IMR-90 (cell line): ENCODE measurements at regions not wholly inside any gene's neighbourhood (a gene's known extent, or its start where the extent isn't known, plus 50 kb on each side); places are given as distances from the start of the nearest gene placed in this dataset.

Experiments used
- BHLHE40 ChIP-seq: fragments of 150-350 bp; IDR thresholded peaks from 2 replicates; pipeline ENCODE4 v1.6.1; 2016; ENCODE audit warnings: mild to moderate bottlenecking, low read depth, low read length
- CEBPB ChIP-seq: IDR thresholded peaks from 2 replicates; pipeline ENCODE4 v1.6.1; 2012; ENCODE audit warnings: low read depth, low read length, improper control_type of control experiment
- CHD1 ChIP-seq: IDR thresholded peaks from 2 replicates; pipeline ENCODE4 v1.6.1; 2012; ENCODE audit warnings: low read depth, low read length, improper control_type of control experiment
- CTCF ChIP-seq: conservative IDR thresholded peaks from 2 replicates; pipeline ENCODE4 v1.5.1; 2012; ENCODE audit warnings: mild to moderate bottlenecking, low read depth, low read length, improper control_type of control experiment
- MAFK ChIP-seq: IDR thresholded peaks from 2 replicates; pipeline ENCODE4 v1.6.1; 2012; ENCODE audit warnings: low read depth, low read length, improper control_type of control experiment
- MAZ ChIP-seq: IDR thresholded peaks from 2 replicates; pipeline ENCODE4 v1.6.1; 2012; ENCODE audit warnings: low read depth, mild to moderate bottlenecking, low read length, improper control_type of control experiment, moderate library complexity, borderline replicate concordance
- MXI1 ChIP-seq: IDR thresholded peaks from 2 replicates; pipeline ENCODE4 v1.6.1; 2012; ENCODE audit warnings: low read depth, mild to moderate bottlenecking, low read length, moderate library complexity, borderline replicate concordance
- POLR2A ChIP-seq: IDR thresholded peaks from 2 replicates; pipeline ENCODE4 v1.6.1; 2012; ENCODE audit warnings: mild to moderate bottlenecking, low read depth, low read length
- RAD21 ChIP-seq: IDR thresholded peaks from 2 replicates; pipeline ENCODE4 v1.6.1; 2012; ENCODE audit warnings: low read length, improper control_type of control experiment
- RCOR1 ChIP-seq: IDR thresholded peaks from 2 replicates; pipeline ENCODE4 v1.6.1; 2012; ENCODE audit warnings: mild to moderate bottlenecking, low read length, improper control_type of control experiment; ENCODE audit not compliant: insufficient replicate concordance
- RFX5 ChIP-seq: IDR thresholded peaks from 2 replicates; pipeline ENCODE4 v1.8.0; 2012; ENCODE audit warnings: low read depth, mild to moderate bottlenecking, low read length, moderate library complexity
- SMC3 ChIP-seq: fragments of 150-350 bp; IDR thresholded peaks from 2 replicates; pipeline ENCODE4 v1.6.1; 2016; ENCODE audit warnings: low read depth, mild to moderate bottlenecking, antibody characterized with exemption, low read length, moderate library complexity
- USF2 ChIP-seq: fragments of 150-350 bp; IDR thresholded peaks from 2 replicates; pipeline ENCODE4 v1.6.1; 2017; ENCODE audit warnings: mild to moderate bottlenecking, antibody characterized with exemption, low read length, low read depth

- no peak for TF ChIP-seq POLR2A
- TF ChIP-seq CTCF: no peak
- TF ChIP-seq CEBPB: no peak
- TF ChIP-seq RCOR1: no peak
- TF ChIP-seq MAFK: no peak
- no peak for TF ChIP-seq RFX5
- TF ChIP-seq MAZ: no peak
- TF ChIP-seq BHLHE40: no peak
- no peak for TF ChIP-seq RAD21
- no peak for TF ChIP-seq USF2
- TF ChIP-seq MXI1: no peak
- no peak for TF ChIP-seq SMC3
- TF ChIP-seq CHD1: no peak
Observed at GRCh38 chr11:114892381-114893197, 214.3 kb downstream of the NXPE2 start.
